ENCODE measurements at regions not wholly inside any gene's neighbourhood (a gene's known extent, or its start where the extent isn't known, plus 50 kb on each side); places are given as distances from the start of the nearest gene placed in this dataset.

GRCh38 chr3:137249311-137249940 is 291.6 kb downstream of the IL20RB start:
- Mint-ChIP-seq H3K9me3 (peaks cover 38% of the 10 kb centered on the region), H3K4me3 (no peak overlapping the region), H3K36me3 (peaks cover 20% of the 10 kb centered on the region), H3K27ac (no peak overlapping the region), H3K27me3 (ENCODE audit: low read depth) (no peaks in the 10 kb centered on the region), H3K4me1 (peaks cover 6% of the 10 kb centered on the region; the same call in 1 of the 2 replicates)
- ChIA-PET POLR2A (no interaction called here), CTCF (no interaction called here)
- no peak for TF ChIP-seq TP53 (CRISPR knock-in tag; IDR thresholded peaks at IDR 0.05)
- TF ChIP-seq MLX (CRISPR knock-in tag; IDR thresholded peaks at IDR 0.05): no peak
- TF ChIP-seq ZNF263 (CRISPR knock-in tag; IDR thresholded peaks at IDR 0.05; ENCODE audit: low read depth): no peak
- TF ChIP-seq PREB (CRISPR knock-in tag; IDR thresholded peaks at IDR 0.05; ENCODE audit: borderline replicate concordance): no peak
- TF ChIP-seq IRF2 (CRISPR knock-in tag; IDR thresholded peaks at IDR 0.05; ENCODE audit: borderline replicate concordance, low read depth): no peak
- TF ChIP-seq NFYB (CRISPR knock-in tag; conservative IDR thresholded peaks at IDR 0.05; ENCODE audit: low read depth): no peak
- TF ChIP-seq, protein P1, sequence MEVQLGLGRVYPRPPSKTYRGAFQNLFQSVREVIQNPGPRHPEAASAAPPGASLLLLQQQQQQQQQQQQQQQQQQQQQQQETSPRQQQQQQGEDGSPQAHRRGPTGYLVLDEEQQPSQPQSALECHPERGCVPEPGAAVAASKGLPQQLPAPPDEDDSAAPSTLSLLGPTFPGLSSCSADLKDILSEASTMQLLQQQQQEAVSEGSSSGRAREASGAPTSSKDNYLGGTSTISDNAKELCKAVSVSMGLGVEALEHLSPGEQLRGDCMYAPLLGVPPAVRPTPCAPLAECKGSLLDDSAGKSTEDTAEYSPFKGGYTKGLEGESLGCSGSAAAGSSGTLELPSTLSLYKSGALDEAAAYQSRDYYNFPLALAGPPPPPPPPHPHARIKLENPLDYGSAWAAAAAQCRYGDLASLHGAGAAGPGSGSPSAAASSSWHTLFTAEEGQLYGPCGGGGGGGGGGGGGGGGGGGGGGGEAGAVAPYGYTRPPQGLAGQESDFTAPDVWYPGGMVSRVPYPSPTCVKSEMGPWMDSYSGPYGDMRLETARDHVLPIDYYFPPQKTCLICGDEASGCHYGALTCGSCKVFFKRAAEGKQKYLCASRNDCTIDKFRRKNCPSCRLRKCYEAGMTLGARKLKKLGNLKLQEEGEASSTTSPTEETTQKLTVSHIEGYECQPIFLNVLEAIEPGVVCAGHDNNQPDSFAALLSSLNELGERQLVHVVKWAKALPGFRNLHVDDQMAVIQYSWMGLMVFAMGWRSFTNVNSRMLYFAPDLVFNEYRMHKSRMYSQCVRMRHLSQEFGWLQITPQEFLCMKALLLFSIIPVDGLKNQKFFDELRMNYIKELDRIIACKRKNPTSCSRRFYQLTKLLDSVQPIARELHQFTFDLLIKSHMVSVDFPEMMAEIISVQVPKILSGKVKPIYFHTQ (CRISPR knock-in tag; IDR thresholded peaks at IDR 0.05): no peak
- TF ChIP-seq, protein P2, sequence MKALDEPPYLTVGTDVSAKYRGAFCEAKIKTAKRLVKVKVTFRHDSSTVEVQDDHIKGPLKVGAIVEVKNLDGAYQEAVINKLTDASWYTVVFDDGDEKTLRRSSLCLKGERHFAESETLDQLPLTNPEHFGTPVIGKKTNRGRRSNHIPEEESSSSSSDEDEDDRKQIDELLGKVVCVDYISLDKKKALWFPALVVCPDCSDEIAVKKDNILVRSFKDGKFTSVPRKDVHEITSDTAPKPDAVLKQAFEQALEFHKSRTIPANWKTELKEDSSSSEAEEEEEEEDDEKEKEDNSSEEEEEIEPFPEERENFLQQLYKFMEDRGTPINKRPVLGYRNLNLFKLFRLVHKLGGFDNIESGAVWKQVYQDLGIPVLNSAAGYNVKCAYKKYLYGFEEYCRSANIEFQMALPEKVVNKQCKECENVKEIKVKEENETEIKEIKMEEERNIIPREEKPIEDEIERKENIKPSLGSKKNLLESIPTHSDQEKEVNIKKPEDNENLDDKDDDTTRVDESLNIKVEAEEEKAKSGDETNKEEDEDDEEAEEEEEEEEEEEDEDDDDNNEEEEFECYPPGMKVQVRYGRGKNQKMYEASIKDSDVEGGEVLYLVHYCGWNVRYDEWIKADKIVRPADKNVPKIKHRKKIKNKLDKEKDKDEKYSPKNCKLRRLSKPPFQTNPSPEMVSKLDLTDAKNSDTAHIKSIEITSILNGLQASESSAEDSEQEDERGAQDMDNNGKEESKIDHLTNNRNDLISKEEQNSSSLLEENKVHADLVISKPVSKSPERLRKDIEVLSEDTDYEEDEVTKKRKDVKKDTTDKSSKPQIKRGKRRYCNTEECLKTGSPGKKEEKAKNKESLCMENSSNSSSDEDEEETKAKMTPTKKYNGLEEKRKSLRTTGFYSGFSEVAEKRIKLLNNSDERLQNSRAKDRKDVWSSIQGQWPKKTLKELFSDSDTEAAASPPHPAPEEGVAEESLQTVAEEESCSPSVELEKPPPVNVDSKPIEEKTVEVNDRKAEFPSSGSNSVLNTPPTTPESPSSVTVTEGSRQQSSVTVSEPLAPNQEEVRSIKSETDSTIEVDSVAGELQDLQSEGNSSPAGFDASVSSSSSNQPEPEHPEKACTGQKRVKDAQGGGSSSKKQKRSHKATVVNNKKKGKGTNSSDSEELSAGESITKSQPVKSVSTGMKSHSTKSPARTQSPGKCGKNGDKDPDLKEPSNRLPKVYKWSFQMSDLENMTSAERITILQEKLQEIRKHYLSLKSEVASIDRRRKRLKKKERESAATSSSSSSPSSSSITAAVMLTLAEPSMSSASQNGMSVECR (CRISPR knock-in tag; IDR thresholded peaks at IDR 0.05; ENCODE audit: borderline replicate concordance): no peak
- no peak for TF ChIP-seq ZNF121 (CRISPR knock-in tag; IDR thresholded peaks at IDR 0.05)
- no peak for TF ChIP-seq NR1H2 (CRISPR knock-in tag; IDR thresholded peaks at IDR 0.05)
- no peak for TF ChIP-seq ZNF671 (CRISPR knock-in tag; IDR thresholded peaks at IDR 0.05)
- TF ChIP-seq, protein P3, sequence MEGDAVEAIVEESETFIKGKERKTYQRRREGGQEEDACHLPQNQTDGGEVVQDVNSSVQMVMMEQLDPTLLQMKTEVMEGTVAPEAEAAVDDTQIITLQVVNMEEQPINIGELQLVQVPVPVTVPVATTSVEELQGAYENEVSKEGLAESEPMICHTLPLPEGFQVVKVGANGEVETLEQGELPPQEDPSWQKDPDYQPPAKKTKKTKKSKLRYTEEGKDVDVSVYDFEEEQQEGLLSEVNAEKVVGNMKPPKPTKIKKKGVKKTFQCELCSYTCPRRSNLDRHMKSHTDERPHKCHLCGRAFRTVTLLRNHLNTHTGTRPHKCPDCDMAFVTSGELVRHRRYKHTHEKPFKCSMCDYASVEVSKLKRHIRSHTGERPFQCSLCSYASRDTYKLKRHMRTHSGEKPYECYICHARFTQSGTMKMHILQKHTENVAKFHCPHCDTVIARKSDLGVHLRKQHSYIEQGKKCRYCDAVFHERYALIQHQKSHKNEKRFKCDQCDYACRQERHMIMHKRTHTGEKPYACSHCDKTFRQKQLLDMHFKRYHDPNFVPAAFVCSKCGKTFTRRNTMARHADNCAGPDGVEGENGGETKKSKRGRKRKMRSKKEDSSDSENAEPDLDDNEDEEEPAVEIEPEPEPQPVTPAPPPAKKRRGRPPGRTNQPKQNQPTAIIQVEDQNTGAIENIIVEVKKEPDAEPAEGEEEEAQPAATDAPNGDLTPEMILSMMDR (IDR thresholded peaks at IDR 0.05): no peak
- no peak for TF ChIP-seq ZNF423 (CRISPR knock-in tag; IDR thresholded peaks at IDR 0.05)
- no peak for TF ChIP-seq OVOL2 (CRISPR knock-in tag; IDR thresholded peaks at IDR 0.05; ENCODE audit: borderline replicate concordance)
- ATAC-seq (no peak), DNase-seq (ENCODE audit: low spot score) (no peak)

DNA sequence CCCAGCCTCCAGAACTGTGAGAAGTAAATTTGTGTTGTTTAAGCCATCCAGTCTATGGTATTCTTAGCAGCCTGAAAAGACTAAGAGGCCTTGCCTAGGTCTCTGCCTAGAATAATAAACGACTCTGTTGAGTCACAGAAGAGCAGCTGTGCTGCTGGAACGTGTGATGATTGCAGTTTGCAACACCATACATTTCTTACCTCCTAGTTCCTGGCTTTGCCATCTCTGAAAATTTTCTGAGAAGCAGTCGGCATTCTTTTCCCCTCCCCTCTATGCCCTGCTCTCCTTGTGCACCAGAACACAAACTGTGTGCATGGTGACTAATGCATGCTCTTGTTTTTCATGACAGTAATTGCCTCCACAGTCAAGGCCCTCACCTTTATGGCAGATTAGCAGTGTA is 301.3 kb downstream of the IL20RB start:
- Mint-ChIP-seq H3K9me3 (peaks cover 9% of the 10 kb centered on the region), H3K27ac (no peak overlapping the region; the same call in 1 of the 2 replicates), H3K4me1 (peaks cover 13% of the 10 kb centered on the region), H3K36me3 (no peaks in the 10 kb centered on the region), H3K27me3 (ENCODE audit: low read depth) (no peaks in the 10 kb centered on the region), H3K4me3 (no peak overlapping the region)
- DNase-seq (ENCODE audit: low spot score) (no peak), ATAC-seq (no peak)
- ChIA-PET POLR2A (no interaction called here), CTCF (no interaction called here)
- TF ChIP-seq SOX15 (CRISPR knock-in tag; IDR thresholded peaks at IDR 0.05) (no peak), SP1 (CRISPR knock-in tag; conservative IDR thresholded peaks at IDR 0.05) (no peak)
- TF ChIP-seq, protein P4, sequence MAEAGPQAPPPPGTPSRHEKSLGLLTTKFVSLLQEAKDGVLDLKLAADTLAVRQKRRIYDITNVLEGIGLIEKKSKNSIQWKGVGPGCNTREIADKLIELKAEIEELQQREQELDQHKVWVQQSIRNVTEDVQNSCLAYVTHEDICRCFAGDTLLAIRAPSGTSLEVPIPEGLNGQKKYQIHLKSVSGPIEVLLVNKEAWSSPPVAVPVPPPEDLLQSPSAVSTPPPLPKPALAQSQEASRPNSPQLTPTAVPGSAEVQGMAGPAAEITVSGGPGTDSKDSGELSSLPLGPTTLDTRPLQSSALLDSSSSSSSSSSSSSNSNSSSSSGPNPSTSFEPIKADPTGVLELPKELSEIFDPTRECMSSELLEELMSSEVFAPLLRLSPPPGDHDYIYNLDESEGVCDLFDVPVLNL (CRISPR knock-in tag; IDR thresholded peaks at IDR 0.05; ENCODE audit: borderline replicate concordance, low read depth): no peak

All from WTC11 (cell line).